ENCODE measurements at regions not wholly inside any gene's neighbourhood (a gene's known extent, or its start where the extent isn't known, plus 50 kb on each side); places are given as distances from the start of the nearest gene placed in this dataset.

- DNase-seq: peak; percentile 97 to 99
- TF ChIP-seq POLR2A (IDR thresholded peaks at IDR 0.05; ENCODE audit: low read length) (peak; percentile 41), GATA1 (IDR thresholded peaks at IDR 0.05; ENCODE audit: low read depth, low read length) (peak; percentile 75)
These were observed 77.9 kb downstream of the CTSL start for GRCh38 chr9:87803623-87804345.

- DNase-seq: no peak
- TF ChIP-seq POLR2A (IDR thresholded peaks at IDR 0.05; ENCODE audit: low read length) (no peak), GATA1 (IDR thresholded peaks at IDR 0.05; ENCODE audit: low read depth, low read length) (no peak)
These were observed 77.4 kb upstream of the SPATA31E1 start for GRCh38 chr9:87805259-87805658.

- TF ChIP-seq POLR2A (IDR thresholded peaks at IDR 0.05; ENCODE audit: low read length): no peak
- DNase-seq: no peak
These were observed 72.7 kb upstream of the SPATA31E1 start for GRCh38 chr9:87810008-87810407.

GRCh38 chr9:87810679-87811178, 71.9 kb upstream of the SPATA31E1 start:
- TF ChIP-seq POLR2A (IDR thresholded peaks at IDR 0.05; ENCODE audit: low read length) (peak; percentile 86), GATA1 (IDR thresholded peaks at IDR 0.05; ENCODE audit: low read depth, low read length) (peak; percentile 69)
- DNase-seq: peak; percentile 91 to 96

- TF ChIP-seq POLR2A (IDR thresholded peaks at IDR 0.05; ENCODE audit: low read length) (no peak), GATA1 (IDR thresholded peaks at IDR 0.05; ENCODE audit: low read depth, low read length) (no peak)
- DNase-seq: peak; percentile 55 to 74
These were observed 70.1 kb upstream of the SPATA31E1 start for GRCh38 chr9:87812375-87813118.

- TF ChIP-seq GATA1 (IDR thresholded peaks at IDR 0.05; ENCODE audit: low read depth, low read length) (no peak), POLR2A (IDR thresholded peaks at IDR 0.05; ENCODE audit: low read length) (no peak)
- DNase-seq: no peak
These were observed 69.6 kb upstream of the SPATA31E1 start for GRCh38 chr9:87813119-87813463.

- DNase-seq: peak; percentile 23 to 57
- TF ChIP-seq GATA1 (IDR thresholded peaks at IDR 0.05; ENCODE audit: low read depth, low read length) (no peak), POLR2A (IDR thresholded peaks at IDR 0.05; ENCODE audit: low read length) (no peak)
These were observed 66.6 kb upstream of the SPATA31E1 start for GRCh38 chr9:87816036-87816435.

- TF ChIP-seq POLR2A (IDR thresholded peaks at IDR 0.05; ENCODE audit: low read length) (no peak), GATA1 (IDR thresholded peaks at IDR 0.05; ENCODE audit: low read depth, low read length) (no peak)
- no peak for DNase-seq
These were observed 64.4 kb upstream of the SPATA31E1 start for GRCh38 chr9:87818308-87818707.

- peak in 1 of 2 experiments; percentile 7 for DNase-seq
- TF ChIP-seq GATA1 (IDR thresholded peaks at IDR 0.05; ENCODE audit: low read depth, low read length): no peak
- no peak for TF ChIP-seq POLR2A (IDR thresholded peaks at IDR 0.05; ENCODE audit: low read length)
These were observed 58.3 kb upstream of the SPATA31E1 start for GRCh38 chr9:87824216-87824875.

GRCh38 chr9:87824886-87825285, 57.8 kb upstream of the SPATA31E1 start:
- DNase-seq: no peak
- TF ChIP-seq POLR2A (IDR thresholded peaks at IDR 0.05; ENCODE audit: low read length) (no peak), GATA1 (IDR thresholded peaks at IDR 0.05; ENCODE audit: low read depth, low read length) (no peak)

GRCh38 chr9:87826331-87826730, 56.3 kb upstream of the SPATA31E1 start:
- no peak for TF ChIP-seq POLR2A (IDR thresholded peaks at IDR 0.05; ENCODE audit: low read length)
- no peak for TF ChIP-seq GATA1 (IDR thresholded peaks at IDR 0.05; ENCODE audit: low read depth, low read length)
- DNase-seq: no peak

GRCh38 chr9:87827341-87827740, 55.3 kb upstream of the SPATA31E1 start:
- no peak for DNase-seq
- TF ChIP-seq GATA1 (IDR thresholded peaks at IDR 0.05; ENCODE audit: low read depth, low read length) (no peak), POLR2A (IDR thresholded peaks at IDR 0.05; ENCODE audit: low read length) (no peak)

- no peak for TF ChIP-seq POLR2A (IDR thresholded peaks at IDR 0.05; ENCODE audit: low read length)
- no peak for TF ChIP-seq GATA1 (IDR thresholded peaks at IDR 0.05; ENCODE audit: low read depth, low read length)
- no peak for DNase-seq
These were observed 52.9 kb upstream of the SPATA31E1 start for GRCh38 chr9:87829756-87830155.

GRCh38 chr9:87830446-87830845, 52.2 kb upstream of the SPATA31E1 start:
- DNase-seq: no peak
- TF ChIP-seq POLR2A (IDR thresholded peaks at IDR 0.05; ENCODE audit: low read length) (no peak), GATA1 (IDR thresholded peaks at IDR 0.05; ENCODE audit: low read depth, low read length) (no peak)
